Ishikawa (cell line): ENCODE measurements at regions not wholly inside any gene's neighbourhood (a gene's known extent, or its start where the extent isn't known, plus 50 kb on each side); places are given as distances from the start of the nearest gene placed in this dataset.

Source experiments
- FOXM1 ChIP-seq: IDR thresholded peaks from 2 replicates; pipeline ENCODE4 v1.6.1; 2012; ENCODE audit warnings: low read depth, borderline replicate concordance
- NFIC ChIP-seq: IDR thresholded peaks from 2 replicates; pipeline ENCODE4 v1.6.1; 2012
- RAD21 ChIP-seq: IDR thresholded peaks from 2 replicates; pipeline ENCODE4 v1.6.1; 2012; ENCODE audit warnings: low read depth
- TAF1 ChIP-seq: IDR thresholded peaks from 2 replicates; pipeline ENCODE4 v1.6.1; 2012; ENCODE audit warnings: low read depth, mild to moderate bottlenecking
- TCF12 ChIP-seq: IDR thresholded peaks from 2 replicates; pipeline ENCODE4 v1.6.1; 2012; ENCODE audit warnings: low read depth
- YY1 ChIP-seq: IDR thresholded peaks from 2 replicates; pipeline ENCODE4 v1.6.1; 2012; ENCODE audit warnings: low read depth
- ZBTB7A ChIP-seq: IDR thresholded peaks from 2 replicates; pipeline ENCODE4 v1.6.1; 2012; ENCODE audit warnings: low read depth
- TF ChIP-seq, protein P1 (sequence below): IDR thresholded peaks from 2 replicates; pipeline ENCODE4 v1.6.1; 2012
- TF ChIP-seq, protein P2 (sequence below): IDR thresholded peaks from 2 replicates; pipeline ENCODE4 v1.6.1; 2012

DNA sequence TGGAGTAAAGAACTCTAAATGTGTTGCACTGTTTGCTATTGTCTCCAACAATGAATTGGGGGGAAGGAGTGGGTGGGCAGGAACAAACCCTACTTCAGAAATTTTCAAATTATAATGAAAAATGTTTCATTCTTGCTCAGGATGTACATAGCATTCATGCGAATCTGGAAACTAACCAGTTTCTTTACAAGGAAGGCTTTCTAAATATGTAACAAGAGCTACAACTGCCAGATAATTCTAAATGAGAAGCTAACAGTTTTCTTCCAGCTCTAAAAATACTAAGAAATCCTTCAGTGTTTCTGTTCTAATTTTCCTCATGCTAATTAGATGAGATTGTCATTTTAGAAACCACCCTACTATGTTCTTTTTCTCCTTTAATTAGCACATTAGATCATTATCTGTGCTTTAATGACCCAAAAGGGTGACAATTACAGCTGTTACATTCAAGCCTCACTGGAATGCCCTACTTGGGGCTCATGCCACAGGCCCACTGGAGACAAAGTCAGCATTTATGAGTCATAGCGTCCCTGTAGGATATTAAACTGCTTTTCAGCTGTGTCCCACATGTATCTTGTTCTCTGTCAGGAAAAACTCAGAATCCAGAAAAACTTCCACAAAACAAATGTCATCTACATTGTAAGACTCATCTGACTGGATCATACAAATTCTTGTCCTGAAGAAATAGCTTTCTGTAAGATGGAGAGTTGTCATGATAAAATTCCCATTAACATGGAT is 804.6 kb upstream of the CXADR start:
- TF ChIP-seq TCF12 (no peak), FOXM1 (no peak), YY1 (no peak), RAD21 (no peak), TAF1 (no peak), NFIC (no peak), ZBTB7A (no peak)
- TF ChIP-seq, protein P1, sequence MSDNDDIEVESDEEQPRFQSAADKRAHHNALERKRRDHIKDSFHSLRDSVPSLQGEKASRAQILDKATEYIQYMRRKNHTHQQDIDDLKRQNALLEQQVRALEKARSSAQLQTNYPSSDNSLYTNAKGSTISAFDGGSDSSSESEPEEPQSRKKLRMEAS: no peak
- TF ChIP-seq, protein P2, sequence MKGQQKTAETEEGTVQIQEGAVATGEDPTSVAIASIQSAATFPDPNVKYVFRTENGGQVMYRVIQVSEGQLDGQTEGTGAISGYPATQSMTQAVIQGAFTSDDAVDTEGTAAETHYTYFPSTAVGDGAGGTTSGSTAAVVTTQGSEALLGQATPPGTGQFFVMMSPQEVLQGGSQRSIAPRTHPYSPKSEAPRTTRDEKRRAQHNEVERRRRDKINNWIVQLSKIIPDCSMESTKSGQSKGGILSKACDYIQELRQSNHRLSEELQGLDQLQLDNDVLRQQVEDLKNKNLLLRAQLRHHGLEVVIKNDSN: no peak
